ENCODE measurements at regions not wholly inside any gene's neighbourhood (a gene's known extent, or its start where the extent isn't known, plus 50 kb on each side); places are given as distances from the start of the nearest gene placed in this dataset.
"Not testable (repeated sequence)": the region's sequence is repeated elsewhere in the genome, so short reads cannot be mapped to it uniquely, and the experiment has no call there.

- peaks cover 7% of the 10 kb centered on the region for H3K36me3 Mint-ChIP-seq
- peaks cover 4% of the 10 kb centered on the region for H3K9me3 Mint-ChIP-seq
- no peak for DNase-seq (ENCODE audit: extremely low spot score, unreplicated experiment)
- H3K4me3 Mint-ChIP-seq = no peak overlapping the region
- no peak overlapping the region for H3K27ac Mint-ChIP-seq
- H3K27me3 Mint-ChIP-seq = peaks cover 3% of the 10 kb centered on the region
- H3K4me1 Mint-ChIP-seq (ENCODE audit: unreplicated experiment) = no peaks in the 10 kb centered on the region
- no peak for TF ChIP-seq CTCF (conservative IDR thresholded peaks at IDR 0.05)
Measured at GRCh38 chr4:79247695-79248394, 78.0 kb downstream of the NAA11 start.

DNA sequence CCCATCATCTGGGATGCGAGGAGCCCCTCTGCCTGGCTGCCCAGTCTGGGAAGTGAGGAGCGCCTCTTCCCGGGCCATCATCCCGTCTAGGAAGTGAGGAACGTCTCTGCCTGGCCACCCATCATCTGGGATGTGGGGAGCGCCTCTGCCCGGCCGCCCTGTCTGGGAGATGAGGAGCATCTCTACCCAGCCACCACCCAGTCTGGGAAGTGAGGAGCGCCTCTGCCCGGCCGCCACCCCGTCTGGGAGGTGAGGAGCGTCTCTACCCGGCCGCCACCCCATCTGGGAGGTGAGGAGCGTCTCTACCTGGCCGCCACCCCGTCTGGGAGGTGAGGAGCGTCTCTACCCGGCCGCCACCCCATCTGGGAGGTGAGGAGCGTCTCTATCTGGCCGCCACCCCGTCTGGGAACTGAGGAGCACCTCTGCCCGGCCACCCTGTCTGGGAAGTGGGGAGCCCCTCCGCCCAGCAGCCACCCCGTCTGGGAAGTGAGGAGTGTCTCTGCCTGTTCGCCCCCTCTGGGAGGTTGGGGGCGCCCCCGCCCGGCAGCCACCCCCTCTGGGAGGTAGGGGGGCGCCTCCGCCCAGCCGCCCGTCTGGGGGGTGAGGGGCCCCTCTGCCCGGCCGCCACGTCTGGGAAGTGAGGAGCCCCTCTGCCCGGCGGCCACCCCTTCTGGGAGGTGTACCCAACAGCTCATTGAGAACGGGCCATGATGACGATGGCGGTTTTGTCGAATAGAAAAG, 80.5 kb downstream of the NAA11 start:
- not testable (repeated sequence) for DNase-seq (ENCODE audit: extremely low spot score, unreplicated experiment); H3K27ac Mint-ChIP-seq; H3K4me3 Mint-ChIP-seq; H3K9me3 Mint-ChIP-seq; H3K27me3 Mint-ChIP-seq; H3K36me3 Mint-ChIP-seq; H3K4me1 Mint-ChIP-seq (ENCODE audit: unreplicated experiment)

GRCh38 chr4:79241846-79242245, 84.0 kb downstream of the NAA11 start:
- no peak for DNase-seq (ENCODE audit: extremely low spot score, unreplicated experiment)
- Mint-ChIP-seq H3K9me3 (peaks cover 4% of the 10 kb centered on the region), H3K4me3 (no peak overlapping the region), H3K27ac (no peak overlapping the region), H3K36me3 (no peaks in the 10 kb centered on the region), H3K4me1 (ENCODE audit: unreplicated experiment) (no peaks in the 10 kb centered on the region), H3K27me3 (no peaks in the 10 kb centered on the region)
- no peak for TF ChIP-seq CTCF (conservative IDR thresholded peaks at IDR 0.05)

- DNase-seq (ENCODE audit: extremely low spot score, unreplicated experiment) = no peak
- no peaks in the 10 kb centered on the region for H3K27me3 Mint-ChIP-seq
- no peak for TF ChIP-seq CTCF (conservative IDR thresholded peaks at IDR 0.05)
Measured at GRCh38 chr4:79237851-79238250, 88.0 kb downstream of the NAA11 start.

GRCh38 chr4:79236785-79237184, 89.1 kb downstream of the NAA11 start:
- Mint-ChIP-seq H3K27me3 (no peaks in the 10 kb centered on the region), H3K27ac (no peak overlapping the region)

More at GRCh38 chr4:79237851-79238250, 88.0 kb downstream of the NAA11 start:
- no peaks in the 10 kb centered on the region for H3K9me3 Mint-ChIP-seq
- H3K36me3 Mint-ChIP-seq = no peaks in the 10 kb centered on the region
- no peak overlapping the region for H3K4me3 Mint-ChIP-seq
- no peak overlapping the region for H3K27ac Mint-ChIP-seq
- H3K4me1 Mint-ChIP-seq (ENCODE audit: unreplicated experiment) = no peaks in the 10 kb centered on the region

More at GRCh38 chr4:79236785-79237184, 89.1 kb downstream of the NAA11 start:
- TF ChIP-seq CTCF (conservative IDR thresholded peaks at IDR 0.05) = no peak
- no peak for DNase-seq (ENCODE audit: extremely low spot score, unreplicated experiment)
- no peak overlapping the region for H3K4me3 Mint-ChIP-seq
- no peaks in the 10 kb centered on the region for H3K9me3 Mint-ChIP-seq
- no peaks in the 10 kb centered on the region for H3K36me3 Mint-ChIP-seq
- H3K4me1 Mint-ChIP-seq (ENCODE audit: unreplicated experiment) = no peaks in the 10 kb centered on the region
